ENCODE measurements at regions not wholly inside any gene's neighbourhood (a gene's known extent, or its start where the extent isn't known, plus 50 kb on each side); places are given as distances from the start of the nearest gene placed in this dataset.

DNA sequence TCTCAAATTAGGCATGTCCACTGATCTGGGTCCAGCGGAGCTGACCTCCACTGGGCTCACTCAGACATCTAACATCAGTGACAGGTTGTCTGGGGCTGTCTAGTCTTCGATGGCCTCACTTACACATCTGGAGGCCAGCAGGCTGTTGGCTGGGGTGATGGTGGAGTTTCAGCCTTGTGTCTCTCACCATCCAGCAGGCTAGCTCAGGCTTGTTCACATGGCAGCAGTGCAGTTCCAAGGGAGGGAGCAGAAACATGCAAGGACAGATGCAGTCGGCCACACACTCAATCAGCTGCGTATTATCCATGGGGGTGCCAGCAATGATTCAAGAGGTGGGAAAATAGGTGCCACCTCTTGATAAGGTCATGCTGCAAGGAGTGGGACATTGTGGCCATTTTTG lies 292.5 kb downstream of the SHQ1 start:
- Histone ChIP-seq H3K27me3 (ENCODE audit: control insufficient read depth, insufficient read depth, low read length, poor library complexity, severe bottlenecking) (no peaks in the 10 kb centered on the region), H3K9me3 (ENCODE audit: control insufficient read depth, low read length) (no peaks in the 10 kb centered on the region), H3K27ac (ENCODE audit: low read depth, low read length) (no peak overlapping the region), H3K4me1 (ENCODE audit: control insufficient read depth, insufficient read depth, low read length) (peaks cover under 1% of the 10 kb centered on the region), H3K9ac (ENCODE audit: extremely low read depth, low read length, poor library complexity, severe bottlenecking) (no peak overlapping the region), H3K4me3 (ENCODE audit: low read length) (no peak overlapping the region), H3K36me3 (ENCODE audit: control insufficient read depth, insufficient read depth, low read length) (no peaks in the 10 kb centered on the region)
- Mint-ChIP-seq H3K4me1 (peaks cover under 1% of the 10 kb centered on the region), H3K27ac (no peak overlapping the region), H3K4me3 (no peak overlapping the region), H3K36me3 (ENCODE audit: low read depth) (no peaks in the 10 kb centered on the region), H3K9me3 (peaks cover 4% of the 10 kb centered on the region), H3K27me3 (ENCODE audit: insufficient read depth) (peaks cover 3% of the 10 kb centered on the region)
- TF ChIP-seq, protein P1, sequence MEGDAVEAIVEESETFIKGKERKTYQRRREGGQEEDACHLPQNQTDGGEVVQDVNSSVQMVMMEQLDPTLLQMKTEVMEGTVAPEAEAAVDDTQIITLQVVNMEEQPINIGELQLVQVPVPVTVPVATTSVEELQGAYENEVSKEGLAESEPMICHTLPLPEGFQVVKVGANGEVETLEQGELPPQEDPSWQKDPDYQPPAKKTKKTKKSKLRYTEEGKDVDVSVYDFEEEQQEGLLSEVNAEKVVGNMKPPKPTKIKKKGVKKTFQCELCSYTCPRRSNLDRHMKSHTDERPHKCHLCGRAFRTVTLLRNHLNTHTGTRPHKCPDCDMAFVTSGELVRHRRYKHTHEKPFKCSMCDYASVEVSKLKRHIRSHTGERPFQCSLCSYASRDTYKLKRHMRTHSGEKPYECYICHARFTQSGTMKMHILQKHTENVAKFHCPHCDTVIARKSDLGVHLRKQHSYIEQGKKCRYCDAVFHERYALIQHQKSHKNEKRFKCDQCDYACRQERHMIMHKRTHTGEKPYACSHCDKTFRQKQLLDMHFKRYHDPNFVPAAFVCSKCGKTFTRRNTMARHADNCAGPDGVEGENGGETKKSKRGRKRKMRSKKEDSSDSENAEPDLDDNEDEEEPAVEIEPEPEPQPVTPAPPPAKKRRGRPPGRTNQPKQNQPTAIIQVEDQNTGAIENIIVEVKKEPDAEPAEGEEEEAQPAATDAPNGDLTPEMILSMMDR (conservative IDR thresholded peaks at IDR 0.05): no peak
- DNase-seq: no peak
- 91 to 100% methylated on average over 3 to 4 of the region's 4 CpGs for WGBS, 2 experiments (ENCODE audit: insufficient coverage in 1 of 2, insufficient read length in 1 of 2)

- no peak overlapping the region for H3K9ac ChIP-seq (ENCODE audit: extremely low read depth, low read length, poor library complexity, severe bottlenecking)
- H3K4me3 ChIP-seq (ENCODE audit: low read length): no peak overlapping the region
- H3K4me1 ChIP-seq (ENCODE audit: control insufficient read depth, insufficient read depth, low read length): no peaks in the 10 kb centered on the region
- no peak overlapping the region for H3K27ac Mint-ChIP-seq
- H3K27me3 Mint-ChIP-seq (ENCODE audit: insufficient read depth): peaks cover 3% of the 10 kb centered on the region
- H3K27me3 ChIP-seq (ENCODE audit: control insufficient read depth, insufficient read depth, low read length, poor library complexity, severe bottlenecking): no peaks in the 10 kb centered on the region
- TF ChIP-seq, protein P1 (conservative IDR thresholded peaks at IDR 0.05): no peak
- WGBS, 2 experiments (ENCODE audit: insufficient coverage in 1 of 2, insufficient read length in 1 of 2): 81 to 85% methylated on average over 4 of the region's 4 CpGs
- no peaks in the 10 kb centered on the region for H3K36me3 ChIP-seq (ENCODE audit: control insufficient read depth, insufficient read depth, low read length)
- H3K9me3 Mint-ChIP-seq: peaks cover 4% of the 10 kb centered on the region
- no peaks in the 10 kb centered on the region for H3K9me3 ChIP-seq (ENCODE audit: control insufficient read depth, low read length)
- no peak for DNase-seq
- H3K27ac ChIP-seq (ENCODE audit: low read depth, low read length): no peak overlapping the region
- H3K4me3 Mint-ChIP-seq: no peak overlapping the region
- no peaks in the 10 kb centered on the region for H3K4me1 Mint-ChIP-seq
- H3K36me3 Mint-ChIP-seq (ENCODE audit: low read depth): no peaks in the 10 kb centered on the region
Observed at GRCh38 chr3:72554689-72555088, 293.6 kb downstream of the SHQ1 start.

DNA sequence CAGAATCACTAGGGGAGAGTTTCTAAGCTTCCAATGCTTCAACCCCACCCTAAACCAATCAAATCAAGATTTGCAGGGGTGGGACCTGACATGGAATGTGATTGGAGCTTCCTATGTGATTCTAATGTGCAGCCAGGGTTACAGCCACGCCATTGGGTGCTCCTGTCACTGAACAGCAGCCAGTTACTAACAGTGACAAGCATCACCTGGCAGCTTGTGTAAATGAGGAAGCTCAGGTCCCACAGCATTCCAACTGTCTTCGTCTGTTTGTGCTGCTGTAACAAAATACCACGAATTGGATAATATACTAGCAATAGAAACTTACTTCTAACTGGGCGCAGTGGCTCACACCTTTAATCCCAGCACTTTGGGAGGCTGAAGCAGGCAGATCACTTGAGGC lies 294.9 kb downstream of the SHQ1 start:
- H3K4me3 Mint-ChIP-seq: no peak overlapping the region
- H3K36me3 Mint-ChIP-seq (ENCODE audit: low read depth): no peaks in the 10 kb centered on the region
- Histone ChIP-seq H3K27me3 (ENCODE audit: control insufficient read depth, insufficient read depth, low read length, poor library complexity, severe bottlenecking) (no peaks in the 10 kb centered on the region), H3K4me1 (ENCODE audit: control insufficient read depth, insufficient read depth, low read length) (no peaks in the 10 kb centered on the region), H3K27ac (ENCODE audit: low read depth, low read length) (no peak overlapping the region), H3K4me3 (ENCODE audit: low read length) (no peak overlapping the region), H3K9me3 (ENCODE audit: control insufficient read depth, low read length) (no peaks in the 10 kb centered on the region), H3K9ac (ENCODE audit: extremely low read depth, low read length, poor library complexity, severe bottlenecking) (no peak overlapping the region), H3K36me3 (ENCODE audit: control insufficient read depth, insufficient read depth, low read length) (no peaks in the 10 kb centered on the region)
- WGBS, 2 experiments (ENCODE audit: insufficient coverage in 1 of 2, insufficient read length in 1 of 2): 65 to 73% methylated on average over 4 of the region's 4 CpGs
- TF ChIP-seq, protein P1 (conservative IDR thresholded peaks at IDR 0.05): no peak
- DNase-seq: no peak
- H3K27ac Mint-ChIP-seq: no peak overlapping the region
- peaks cover 3% of the 10 kb centered on the region for H3K27me3 Mint-ChIP-seq (ENCODE audit: insufficient read depth)
- peaks cover 3% of the 10 kb centered on the region for H3K9me3 Mint-ChIP-seq
- H3K4me1 Mint-ChIP-seq: peaks cover 6% of the 10 kb centered on the region
